ENCODE measurements at regions not wholly inside any gene's neighbourhood (a gene's known extent, or its start where the extent isn't known, plus 50 kb on each side); places are given as distances from the start of the nearest gene placed in this dataset.

- Histone ChIP-seq H3K27ac (replicated peaks) (no peak overlapping the region), H3K27me3 (ENCODE audit: insufficient read depth, poor library complexity, severe bottlenecking) (no peaks in the 10 kb centered on the region), H3K4me3 (replicated peaks; ENCODE audit: insufficient read depth, low read length) (no peak overlapping the region)
- TF ChIP-seq POLR2AphosphoS5 (IDR thresholded peaks at IDR 0.05; ENCODE audit: low read depth), result no peak
- no peak for TF ChIP-seq REST (IDR thresholded peaks at IDR 0.05; ENCODE audit: insufficient replicate concordance, low read depth)
- TF ChIP-seq CTCF (IDR thresholded peaks at IDR 0.05; ENCODE audit: insufficient read depth, low read length), result no peak
- no peak for TF ChIP-seq SPI1 (IDR thresholded peaks at IDR 0.05; ENCODE audit: borderline replicate concordance, low read depth)
- no peak for TF ChIP-seq GABPA (IDR thresholded peaks at IDR 0.05; ENCODE audit: low read depth)
- no peak for DNase-seq (ENCODE audit: low read depth in 1 of 2, low spot score in 1 of 2)
These were observed 148.4 kb downstream of the TENT4A start for GRCh38 chr5:6861667-6862066.

- H3K27me3 ChIP-seq (ENCODE audit: insufficient read depth, poor library complexity, severe bottlenecking), result no peaks in the 10 kb centered on the region
- DNase-seq (ENCODE audit: low read depth in 1 of 2, low spot score in 1 of 2), result no peak
- H3K4me3 ChIP-seq (replicated peaks; ENCODE audit: insufficient read depth, low read length), result no peak overlapping the region
- H3K27ac ChIP-seq (replicated peaks), result no peak overlapping the region
- TF ChIP-seq REST (IDR thresholded peaks at IDR 0.05; ENCODE audit: insufficient replicate concordance, low read depth) (no peak), CTCF (IDR thresholded peaks at IDR 0.05; ENCODE audit: insufficient read depth, low read length) (no peak), GABPA (IDR thresholded peaks at IDR 0.05; ENCODE audit: low read depth) (no peak), POLR2AphosphoS5 (IDR thresholded peaks at IDR 0.05; ENCODE audit: low read depth) (no peak), SPI1 (IDR thresholded peaks at IDR 0.05; ENCODE audit: borderline replicate concordance, low read depth) (no peak)
These were observed 149.1 kb downstream of the TENT4A start for GRCh38 chr5:6862306-6862705.

- Histone ChIP-seq H3K27me3 (ENCODE audit: insufficient read depth, poor library complexity, severe bottlenecking) (no peaks in the 10 kb centered on the region), H3K27ac (replicated peaks) (no peak overlapping the region), H3K4me3 (replicated peaks; ENCODE audit: insufficient read depth, low read length) (no peak overlapping the region)
- no peak for TF ChIP-seq POLR2AphosphoS5 (IDR thresholded peaks at IDR 0.05; ENCODE audit: low read depth)
- TF ChIP-seq GABPA (IDR thresholded peaks at IDR 0.05; ENCODE audit: low read depth), result no peak
- no peak for TF ChIP-seq SPI1 (IDR thresholded peaks at IDR 0.05; ENCODE audit: borderline replicate concordance, low read depth)
- TF ChIP-seq CTCF (IDR thresholded peaks at IDR 0.05; ENCODE audit: insufficient read depth, low read length), result no peak
- no peak for TF ChIP-seq REST (IDR thresholded peaks at IDR 0.05; ENCODE audit: insufficient replicate concordance, low read depth)
- DNase-seq (ENCODE audit: low read depth in 1 of 2, low spot score in 1 of 2), result no peak
These were observed 154.5 kb downstream of the TENT4A start for GRCh38 chr5:6867712-6868111.
